Glutamatergic neuron (in vitro differentiated cells): ENCODE measurements at regions not wholly inside any gene's neighbourhood (a gene's known extent, or its start where the extent isn't known, plus 50 kb on each side); places are given as distances from the start of the nearest gene placed in this dataset.

Experiments
- DNase-seq: peaks from one replicate; pipeline ENCODE4 v3.0.0; 2022
- H3K27ac Mint-ChIP-seq: one replicate; pipeline ENCODE4 v1.8.0; 2020; ENCODE audit warnings: mild to moderate bottlenecking, mixed read lengths, inconsistent platforms; ENCODE audit not compliant: unreplicated experiment
- H3K27me3 Mint-ChIP-seq: one replicate; pipeline ENCODE4 v1.8.0; 2020; ENCODE audit warnings: mild to moderate bottlenecking, moderate library complexity, mixed read lengths, inconsistent platforms; ENCODE audit not compliant: unreplicated experiment
- H3K36me3 Mint-ChIP-seq: one replicate; pipeline ENCODE4 v1.8.0; 2020; ENCODE audit warnings: mild to moderate bottlenecking, mixed read lengths, inconsistent platforms; ENCODE audit not compliant: unreplicated experiment
- H3K4me1 Mint-ChIP-seq: one replicate; pipeline ENCODE4 v1.8.0; 2020; ENCODE audit warnings: mild to moderate bottlenecking, low read depth, mixed read lengths, inconsistent platforms; ENCODE audit not compliant: unreplicated experiment
- H3K4me3 Mint-ChIP-seq: one replicate; pipeline ENCODE4 v1.8.0; 2020; ENCODE audit warnings: mild to moderate bottlenecking, mixed read lengths, inconsistent platforms; ENCODE audit not compliant: unreplicated experiment
- H3K9me3 Mint-ChIP-seq: one replicate; pipeline ENCODE4 v1.8.0; 2020; ENCODE audit warnings: mild to moderate bottlenecking, moderate library complexity, mixed read lengths, inconsistent platforms; ENCODE audit not compliant: unreplicated experiment
- CTCF ChIP-seq: fragments of 200-600 bp; sonication (generic); IDR thresholded peaks from one replicate; pipeline ENCODE4 v1.5.0; 2021; ENCODE audit not compliant: partially characterized antibody, unreplicated experiment

GRCh38 chr1:228898582-228898992 is 163.3 kb downstream of the RHOU start:
- TF ChIP-seq CTCF = no peak

GRCh38 chr1:228899421-228899956 is 164.2 kb downstream of the RHOU start:
- Mint-ChIP-seq H3K27ac (peak overlapping the region; percentile 68), H3K27me3 (peaks cover 5% of the 10 kb centered on the region), H3K36me3 (no peaks in the 10 kb centered on the region), H3K4me3 (peak overlapping the region; percentile 16), H3K4me1 (peaks cover 24% of the 10 kb centered on the region), H3K9me3 (peaks cover 2% of the 10 kb centered on the region)
- DNase-seq = no peak
- TF ChIP-seq CTCF = no peak

More at GRCh38 chr1:228898582-228898992, 163.3 kb downstream of the RHOU start:
- Mint-ChIP-seq H3K4me3 (no peak overlapping the region), H3K9me3 (peaks cover 2% of the 10 kb centered on the region), H3K36me3 (no peaks in the 10 kb centered on the region), H3K4me1 (peaks cover 24% of the 10 kb centered on the region), H3K27me3 (peaks cover 5% of the 10 kb centered on the region), H3K27ac (no peak overlapping the region)
- DNase-seq = no peak

GRCh38 chr1:228900099-228900885 is 165.0 kb downstream of the RHOU start:
- Mint-ChIP-seq H3K27me3 (peaks cover 5% of the 10 kb centered on the region), H3K4me1 (peaks cover 26% of the 10 kb centered on the region), H3K9me3 (peaks cover 2% of the 10 kb centered on the region), H3K36me3 (no peaks in the 10 kb centered on the region), H3K27ac (peak overlapping the region; percentile 68), H3K4me3 (peak overlapping the region; percentile 34)
- TF ChIP-seq CTCF = no peak
- DNase-seq = no peak

GRCh38 chr1:228900886-228901392 is 165.7 kb downstream of the RHOU start:
- Mint-ChIP-seq H3K9me3 (peaks cover 2% of the 10 kb centered on the region), H3K4me3 (no peak overlapping the region), H3K4me1 (peaks cover 27% of the 10 kb centered on the region), H3K27me3 (peaks cover 5% of the 10 kb centered on the region), H3K27ac (no peak overlapping the region), H3K36me3 (no peaks in the 10 kb centered on the region)
- no peak for DNase-seq
- no peak for TF ChIP-seq CTCF

GRCh38 chr1:228901936-228902681 is 166.8 kb downstream of the RHOU start:
- DNase-seq = no peak
- peaks cover 2% of the 10 kb centered on the region for H3K9me3 Mint-ChIP-seq
- TF ChIP-seq CTCF = no peak
- no peak overlapping the region for H3K4me3 Mint-ChIP-seq
- peaks cover 5% of the 10 kb centered on the region for H3K27me3 Mint-ChIP-seq
- no peak overlapping the region for H3K27ac Mint-ChIP-seq
- peaks cover 34% of the 10 kb centered on the region for H3K4me1 Mint-ChIP-seq
- H3K36me3 Mint-ChIP-seq = no peaks in the 10 kb centered on the region
